DOHH2 (cell line): ENCODE measurements at regions not wholly inside any gene's neighbourhood (a gene's known extent, or its start where the extent isn't known, plus 50 kb on each side); places are given as distances from the start of the nearest gene placed in this dataset.

ENCODE experiments used
- EZH2phosphoT487 ChIP-seq: fragments of 200-600 bp; sonication (generic); IDR thresholded peaks from 2 replicates; pipeline ENCODE4 v1.6.1; 2017; ENCODE audit warnings: borderline replicate concordance, mild to moderate bottlenecking, antibody characterized with exemption, low read length, moderate library complexity, mixed read lengths
- TF ChIP-seq, protein P1 (sequence below): fragments of 200-600 bp; sonication (generic); IDR thresholded peaks from one replicate; pipeline ENCODE4 v1.5.1; 2014; ENCODE audit warnings: antibody characterized with exemption, mild to moderate bottlenecking, low read depth, low read length; ENCODE audit not compliant: poor library complexity, severe bottlenecking

DNA sequence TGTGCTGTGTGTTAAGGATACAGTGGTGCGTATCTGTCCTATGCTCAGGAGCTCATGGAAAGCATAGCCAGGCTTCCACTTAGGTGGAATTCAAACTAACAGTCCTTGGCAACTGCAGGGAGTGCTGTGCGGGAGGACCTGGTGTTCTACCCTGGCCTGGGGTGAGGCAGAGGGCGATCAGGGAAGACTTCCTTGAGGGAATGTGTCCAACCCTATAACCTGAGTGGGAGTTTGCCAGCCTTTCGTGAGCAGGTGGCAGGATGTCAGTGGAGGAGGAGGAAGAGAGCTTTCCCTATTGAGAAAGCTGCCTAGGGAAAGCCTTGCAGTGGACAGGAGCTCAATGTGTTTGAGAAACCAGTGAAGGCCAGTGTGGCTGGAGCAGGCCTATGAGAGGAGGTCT is 271.1 kb upstream of the C2CD4B start:
- TF ChIP-seq, protein P1, sequence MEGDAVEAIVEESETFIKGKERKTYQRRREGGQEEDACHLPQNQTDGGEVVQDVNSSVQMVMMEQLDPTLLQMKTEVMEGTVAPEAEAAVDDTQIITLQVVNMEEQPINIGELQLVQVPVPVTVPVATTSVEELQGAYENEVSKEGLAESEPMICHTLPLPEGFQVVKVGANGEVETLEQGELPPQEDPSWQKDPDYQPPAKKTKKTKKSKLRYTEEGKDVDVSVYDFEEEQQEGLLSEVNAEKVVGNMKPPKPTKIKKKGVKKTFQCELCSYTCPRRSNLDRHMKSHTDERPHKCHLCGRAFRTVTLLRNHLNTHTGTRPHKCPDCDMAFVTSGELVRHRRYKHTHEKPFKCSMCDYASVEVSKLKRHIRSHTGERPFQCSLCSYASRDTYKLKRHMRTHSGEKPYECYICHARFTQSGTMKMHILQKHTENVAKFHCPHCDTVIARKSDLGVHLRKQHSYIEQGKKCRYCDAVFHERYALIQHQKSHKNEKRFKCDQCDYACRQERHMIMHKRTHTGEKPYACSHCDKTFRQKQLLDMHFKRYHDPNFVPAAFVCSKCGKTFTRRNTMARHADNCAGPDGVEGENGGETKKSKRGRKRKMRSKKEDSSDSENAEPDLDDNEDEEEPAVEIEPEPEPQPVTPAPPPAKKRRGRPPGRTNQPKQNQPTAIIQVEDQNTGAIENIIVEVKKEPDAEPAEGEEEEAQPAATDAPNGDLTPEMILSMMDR: no peak
- TF ChIP-seq EZH2phosphoT487: no peak
